HG03575 (cell line): ENCODE measurements at regions not wholly inside any gene's neighbourhood (a gene's known extent, or its start where the extent isn't known, plus 50 kb on each side); places are given as distances from the start of the nearest gene placed in this dataset.

Source experiments
- ATAC-seq: cut with Tn5 transposase; IDR thresholded peaks from one replicate; pipeline ENCODE4 v1.9.1; 2021; ENCODE audit not compliant: unreplicated experiment, insufficient number of reproducible peaks, low FRiP score; ENCODE audit errors: extremely low read depth

DNA sequence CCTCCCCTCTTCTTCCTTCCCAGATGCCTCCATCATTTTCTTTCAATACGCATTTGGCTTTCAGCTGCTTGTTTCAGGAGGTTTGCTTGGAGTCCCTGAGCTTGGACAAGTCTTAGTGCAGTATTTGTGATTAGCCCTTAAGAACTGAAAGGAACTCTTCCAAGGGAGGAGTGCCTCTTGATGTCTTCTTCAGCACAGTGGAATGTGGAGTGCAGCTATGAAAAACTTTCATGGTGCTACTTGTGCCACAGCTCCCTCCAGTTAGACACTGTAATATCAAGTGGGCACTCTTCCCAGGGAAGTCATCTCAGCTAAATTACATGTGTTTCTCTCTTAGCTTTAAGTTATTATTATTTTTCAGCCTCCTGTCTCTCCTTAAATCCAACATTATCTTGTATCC, 173.1 kb downstream of the NECTIN3 start:
- no peak for ATAC-seq

DNA sequence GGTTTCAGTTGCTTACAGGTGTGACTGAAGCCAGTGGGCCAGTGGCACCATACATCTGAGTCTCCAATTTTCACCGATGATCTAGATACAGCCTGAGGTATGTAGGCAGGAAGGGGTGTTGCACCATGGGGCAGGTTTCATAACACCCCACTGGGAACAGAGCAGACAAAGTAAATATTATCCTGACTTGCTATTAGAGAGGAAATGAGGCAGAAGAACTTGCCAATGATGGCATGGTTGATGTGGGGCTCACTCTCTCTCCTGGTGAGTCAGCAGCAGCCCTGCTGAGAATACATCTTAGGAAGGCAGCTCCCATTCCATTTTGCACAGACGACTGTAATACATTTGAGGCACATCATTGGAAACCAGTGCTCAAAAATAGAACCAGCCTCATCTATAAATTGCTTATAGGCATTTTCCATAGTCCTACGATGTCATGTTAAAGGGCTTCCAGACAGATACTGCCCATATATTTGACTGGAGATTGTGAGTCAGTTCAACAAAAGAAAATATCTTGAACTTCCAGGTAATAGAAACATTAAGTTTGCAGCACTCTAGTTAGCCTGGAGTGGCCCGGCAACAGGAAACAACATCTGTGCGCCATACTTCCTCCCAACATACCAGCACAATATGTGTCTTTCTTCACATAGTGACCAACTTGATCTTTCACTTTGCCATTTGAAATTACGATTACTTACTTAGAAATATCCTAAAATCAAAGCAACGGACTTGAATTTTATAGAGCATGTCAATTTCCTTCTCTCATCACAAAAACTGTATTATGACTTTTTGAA, 175.5 kb downstream of the NECTIN3 start:
- no peak for ATAC-seq

DNA sequence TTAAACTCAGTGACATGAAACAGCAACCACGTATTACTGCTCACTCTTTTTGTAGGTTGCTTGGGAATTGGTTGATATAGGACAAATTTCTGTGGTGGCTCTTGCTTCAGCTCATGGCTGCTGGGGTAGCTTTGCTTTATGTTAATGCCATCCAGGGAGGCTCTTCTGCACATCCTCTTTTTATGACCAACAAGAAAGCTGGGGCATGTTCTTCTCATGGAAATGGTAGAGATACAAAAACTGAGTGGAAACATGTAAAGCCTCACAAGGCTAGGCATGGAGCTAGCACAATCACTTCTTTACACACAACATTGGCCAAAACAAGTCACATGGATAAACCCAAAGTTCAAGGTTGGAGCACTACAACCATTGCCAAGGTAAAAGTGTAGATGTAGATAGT, 176.8 kb downstream of the NECTIN3 start:
- no peak for ATAC-seq

DNA sequence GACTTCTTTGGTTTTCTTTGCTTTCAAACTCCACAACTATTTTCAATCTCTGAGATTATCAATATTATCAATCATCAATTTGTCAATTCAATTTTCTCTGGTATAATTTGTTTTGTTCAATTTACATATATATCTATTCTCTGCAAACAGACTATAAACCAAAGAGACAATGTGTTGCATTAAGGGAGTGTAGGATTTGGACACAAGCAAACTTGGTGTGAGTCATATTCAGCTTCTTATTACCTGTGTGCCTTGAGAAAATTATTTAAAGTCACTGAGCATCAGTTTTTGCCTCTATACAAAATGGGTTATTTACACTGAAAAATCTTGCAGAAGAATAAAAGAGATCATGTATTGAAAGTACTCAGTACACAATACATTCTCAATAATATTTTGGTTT, 177.8 kb downstream of the NECTIN3 start:
- no peak for ATAC-seq

DNA sequence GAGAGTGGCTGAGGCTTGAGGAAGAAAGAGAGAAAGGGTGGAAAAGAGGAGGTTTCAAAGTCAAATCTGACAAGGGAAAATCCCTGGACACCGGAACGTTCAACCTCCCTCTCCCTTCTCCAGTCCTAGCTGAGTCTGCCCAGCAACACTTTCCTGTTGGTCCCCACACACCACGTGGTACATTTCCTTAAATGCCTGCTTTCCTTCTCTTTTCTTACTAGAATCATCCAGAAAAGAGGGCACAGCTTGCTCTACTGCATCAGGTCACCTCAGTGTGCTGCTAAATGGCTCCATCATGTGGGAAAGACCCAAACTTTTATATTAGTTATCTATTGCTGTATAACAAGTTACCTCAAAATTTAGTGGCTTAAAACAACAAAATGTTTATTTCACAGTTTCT, 181.2 kb downstream of the NECTIN3 start:
- ATAC-seq: no peak

DNA sequence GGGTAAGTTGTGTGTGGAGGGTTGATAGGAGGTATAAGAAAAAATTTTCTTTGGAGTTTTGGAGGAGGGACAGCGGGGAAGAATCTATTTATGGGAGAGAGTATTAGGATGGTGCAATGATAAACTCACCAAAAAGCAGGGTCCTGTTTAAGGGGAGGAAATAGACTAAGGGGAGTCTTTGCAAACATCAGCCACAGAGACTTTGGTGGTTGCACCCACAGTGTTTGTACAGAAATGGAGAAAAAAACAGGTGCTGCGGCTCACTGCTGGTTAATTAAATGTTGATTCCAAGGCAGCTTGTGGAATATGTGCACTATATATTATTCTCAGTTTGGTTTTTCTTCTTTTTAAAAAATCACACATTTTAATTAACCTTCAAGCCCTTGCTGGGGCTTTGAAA, 182.1 kb downstream of the NECTIN3 start:
- ATAC-seq: no peak

DNA sequence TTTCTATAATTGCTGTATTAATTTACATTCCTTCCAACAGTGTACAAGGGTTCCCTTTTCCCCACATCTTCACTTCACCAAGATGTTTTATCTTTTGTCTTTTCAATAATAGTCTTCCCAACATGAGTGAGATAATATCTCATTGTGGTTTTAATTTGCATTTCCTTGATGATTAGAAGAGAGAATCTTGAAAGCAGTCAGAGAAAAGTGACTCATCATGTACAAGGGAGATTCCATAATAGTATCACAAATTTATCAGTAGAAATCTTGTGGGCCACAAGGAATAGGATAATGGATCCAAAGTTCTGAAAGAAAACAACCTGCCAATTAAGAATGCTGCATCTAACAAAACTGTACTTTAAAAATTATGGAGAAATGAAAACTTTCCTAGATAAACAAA, 189.3 kb downstream of the NECTIN3 start:
- no peak for ATAC-seq

DNA sequence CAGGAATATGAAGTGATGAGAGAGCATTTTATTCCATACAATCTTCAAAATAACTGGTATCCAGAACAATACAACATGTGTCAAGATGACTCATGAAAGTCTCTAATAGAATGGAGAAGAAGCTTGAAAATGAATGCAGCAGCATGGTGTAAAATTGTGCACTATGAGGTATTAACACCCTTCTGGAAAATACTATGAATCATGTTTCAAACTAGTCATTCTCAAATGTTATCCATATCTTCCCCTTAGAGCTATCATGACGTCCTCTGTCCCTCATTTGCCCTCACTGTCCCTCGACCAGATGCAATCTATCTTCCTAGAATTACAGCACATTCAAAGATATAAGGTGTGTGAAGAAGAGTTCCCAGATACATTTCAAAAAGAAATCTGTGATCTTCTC, 198.2 kb downstream of the NECTIN3 start:
- ATAC-seq: no peak

DNA sequence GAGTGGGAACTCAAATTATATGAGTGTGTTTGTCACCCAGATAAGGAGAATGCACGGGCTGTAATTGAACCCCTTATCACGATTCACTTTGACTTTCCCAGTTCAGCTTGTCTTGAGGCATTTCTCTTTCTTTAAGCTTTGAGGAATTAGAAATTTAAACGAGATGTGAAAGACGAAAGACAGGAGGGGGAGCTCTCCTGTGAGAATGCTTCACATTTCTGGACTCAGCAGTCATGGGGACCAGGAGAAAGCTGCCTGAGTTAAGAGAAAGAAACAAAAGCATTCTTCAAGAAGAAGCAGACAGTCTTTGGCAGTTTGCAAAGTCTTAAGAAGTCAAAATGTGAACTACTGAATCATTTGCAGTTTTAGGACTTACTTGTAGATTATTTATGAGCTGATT, 205.6 kb downstream of the NECTIN3 start:
- ATAC-seq: no peak

DNA sequence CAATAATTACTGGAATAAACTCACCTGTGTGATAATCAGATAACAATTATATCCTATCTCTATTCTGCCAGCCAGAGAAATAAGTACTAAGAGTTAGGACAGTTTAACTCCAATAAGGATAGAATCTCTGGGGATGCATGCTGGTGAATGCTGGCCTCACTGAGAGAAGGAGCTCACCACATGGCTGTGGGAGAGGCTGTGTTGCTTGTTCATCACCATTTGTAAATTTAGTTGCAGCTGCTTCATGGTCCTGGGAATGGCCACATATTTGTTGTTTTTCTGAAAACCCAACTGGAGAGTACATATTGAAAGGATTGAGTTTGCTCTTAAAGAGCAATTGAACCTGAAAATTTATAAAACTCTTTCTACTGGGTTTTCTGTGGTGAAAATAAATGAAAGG, 207.3 kb downstream of the NECTIN3 start:
- ATAC-seq: no peak

DNA sequence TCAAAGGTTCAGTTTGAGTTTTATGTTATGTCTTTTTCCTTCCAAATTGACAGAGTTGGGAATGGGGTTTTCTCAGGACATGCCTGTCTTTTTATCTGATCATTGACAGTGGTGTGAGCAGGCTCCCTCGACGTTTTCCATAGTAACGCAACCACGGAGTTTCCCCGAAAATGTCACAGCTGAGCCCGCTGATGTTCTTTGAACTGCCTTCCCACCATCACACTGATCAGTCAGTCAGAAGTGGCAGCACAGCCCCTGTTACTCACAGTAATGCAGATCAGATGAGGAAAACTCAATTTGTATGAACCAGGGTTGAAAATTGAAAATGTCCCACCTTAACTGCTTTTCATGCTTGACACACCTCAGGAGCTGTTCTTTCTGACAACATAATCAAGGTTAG, 210.4 kb downstream of the NECTIN3 start:
- no peak for ATAC-seq

DNA sequence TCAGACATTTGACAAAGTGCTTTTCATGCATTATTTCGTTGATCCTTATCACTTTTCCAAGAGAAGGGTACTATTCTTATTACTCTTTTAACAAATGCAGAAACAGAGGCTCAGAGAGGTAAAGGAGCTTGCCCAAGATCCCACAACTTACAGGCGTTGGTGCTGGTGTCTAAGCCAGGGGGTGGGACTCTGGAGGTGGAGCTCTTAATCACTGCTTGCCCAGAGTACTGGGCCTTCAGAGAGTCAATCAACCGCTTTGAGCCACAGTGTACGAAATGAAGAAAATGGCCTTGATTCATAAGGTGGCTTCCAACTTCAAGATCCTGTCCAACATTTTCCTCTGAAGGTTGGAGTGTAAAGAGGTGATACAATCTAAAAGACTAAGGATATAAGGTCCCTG, 211.5 kb downstream of the NECTIN3 start:
- ATAC-seq: no peak

DNA sequence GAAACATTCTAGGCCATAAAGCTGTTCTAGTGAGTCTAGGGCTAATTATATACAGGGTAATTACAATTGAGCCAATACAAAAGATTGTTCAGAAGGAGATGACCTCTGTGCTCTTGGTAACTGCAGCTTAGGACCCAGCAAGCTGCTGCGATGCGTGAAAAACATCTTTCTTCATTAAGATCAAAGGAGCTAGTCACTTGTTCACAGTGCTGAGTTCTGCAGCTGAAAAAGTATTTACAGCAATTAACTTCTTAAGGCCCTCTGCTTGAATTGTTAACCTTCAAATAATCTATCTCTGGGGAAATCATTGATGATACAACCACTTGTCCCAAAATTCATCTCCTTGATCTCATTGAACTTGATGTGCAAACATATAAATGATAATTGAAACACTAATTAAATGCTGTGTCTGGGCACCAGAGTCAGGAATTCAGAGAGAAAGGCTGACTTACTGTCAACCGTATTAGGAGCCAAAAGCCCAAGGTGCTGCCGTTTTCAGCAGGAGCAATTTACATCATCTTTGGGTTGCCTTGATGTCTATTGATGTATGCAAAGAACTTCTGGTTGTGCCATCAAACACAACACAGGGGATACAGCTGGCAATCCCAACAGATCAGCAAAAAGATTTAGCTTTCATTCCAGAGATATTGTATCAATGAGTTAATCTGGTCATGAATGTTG, 213.0 kb downstream of the NECTIN3 start:
- no peak for ATAC-seq

DNA sequence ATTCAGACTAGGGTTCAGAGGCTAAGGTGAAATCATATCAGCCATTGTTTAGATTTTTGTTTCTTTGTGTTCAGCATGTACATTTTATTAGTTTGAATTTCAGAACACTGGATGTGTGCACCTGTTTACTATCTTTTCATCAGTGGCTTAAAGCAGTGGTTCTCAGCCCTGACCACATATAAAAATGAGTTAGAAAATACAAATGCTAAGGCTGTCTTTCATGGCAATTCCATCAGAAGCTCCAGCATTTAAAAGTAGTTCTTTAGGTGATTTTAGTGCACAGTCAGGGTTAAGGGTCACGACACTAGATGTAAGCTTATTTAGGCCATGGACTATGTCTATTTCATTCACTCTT, 213.5 kb downstream of the NECTIN3 start:
- no peak for ATAC-seq

DNA sequence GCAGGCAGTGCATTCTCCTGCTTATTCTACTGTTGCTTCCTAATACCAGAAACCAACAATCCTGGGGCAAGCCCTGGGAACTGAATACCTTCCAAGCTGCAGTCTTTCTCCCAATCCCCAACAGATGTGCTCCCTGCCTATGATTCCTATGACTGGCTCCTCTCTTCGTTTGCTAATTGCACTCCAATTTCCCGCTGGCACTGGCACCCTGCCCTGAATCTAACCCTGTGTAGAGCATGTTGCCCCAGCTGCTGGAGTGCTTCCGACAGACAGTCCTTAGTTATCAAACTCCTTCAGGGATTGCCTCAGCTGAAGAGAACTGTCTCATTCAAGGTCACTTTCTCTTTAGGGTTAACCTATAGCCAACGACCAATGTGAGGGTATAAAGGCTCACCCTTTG, 214.1 kb downstream of the NECTIN3 start:
- ATAC-seq: no peak

DNA sequence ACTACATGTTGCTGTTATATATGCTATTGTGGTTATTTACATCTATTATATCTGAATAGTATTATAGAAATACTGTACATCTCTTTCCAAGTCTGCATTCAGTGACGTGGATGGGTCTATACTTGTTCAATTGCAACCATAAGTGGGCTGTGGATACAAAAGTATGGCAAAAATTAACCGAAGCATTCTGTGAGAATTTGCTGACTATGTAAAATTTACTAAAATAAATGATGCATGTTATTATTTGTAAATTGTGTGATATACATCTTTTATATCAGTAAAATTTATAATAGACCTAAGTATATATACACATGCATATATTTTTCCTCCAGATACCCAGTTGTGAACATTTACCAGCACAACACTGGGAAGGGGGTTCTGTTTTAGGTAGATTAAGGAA, 215.1 kb downstream of the NECTIN3 start:
- ATAC-seq: no peak

DNA sequence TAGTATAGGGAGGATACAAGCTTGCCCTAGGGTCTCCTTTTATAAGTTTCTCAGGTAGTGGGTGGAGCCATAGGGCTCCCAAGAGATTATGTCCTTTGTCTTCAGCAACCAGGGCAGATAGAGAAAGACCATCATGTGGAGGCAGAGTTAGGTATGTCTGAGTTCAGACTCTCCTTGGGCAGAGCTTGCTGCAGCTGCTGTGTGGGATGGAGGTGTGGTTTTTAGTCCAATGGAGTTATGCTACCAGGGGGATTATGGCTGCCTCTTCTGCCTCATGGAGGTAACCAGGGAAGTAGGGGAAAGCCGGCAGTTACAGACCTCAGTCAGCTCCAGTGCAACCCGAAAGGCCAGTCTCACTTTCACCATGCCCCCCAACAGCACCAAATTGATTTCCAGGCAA, 220.5 kb downstream of the NECTIN3 start:
- ATAC-seq: no peak

DNA sequence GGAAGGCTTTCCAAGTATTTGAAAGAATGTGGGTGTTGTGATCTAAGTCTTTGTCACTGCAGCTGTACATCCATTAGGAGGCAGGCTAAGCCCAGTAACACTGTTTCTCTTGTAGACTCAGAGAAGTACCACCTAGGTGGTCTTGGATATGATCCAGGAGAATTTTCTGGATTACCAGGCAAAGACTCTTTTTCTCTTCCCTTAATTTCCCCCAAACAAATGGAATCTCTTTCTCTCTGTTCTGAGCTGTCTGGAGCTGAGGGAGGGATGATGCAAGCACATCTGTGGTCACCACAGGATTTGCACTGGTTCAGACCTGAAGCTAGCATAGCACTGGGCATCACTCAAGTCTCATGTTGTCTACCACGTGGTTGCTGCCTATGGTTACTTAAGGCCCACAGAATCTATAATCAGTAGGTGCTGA, 227.6 kb downstream of the NECTIN3 start:
- no peak for ATAC-seq

DNA sequence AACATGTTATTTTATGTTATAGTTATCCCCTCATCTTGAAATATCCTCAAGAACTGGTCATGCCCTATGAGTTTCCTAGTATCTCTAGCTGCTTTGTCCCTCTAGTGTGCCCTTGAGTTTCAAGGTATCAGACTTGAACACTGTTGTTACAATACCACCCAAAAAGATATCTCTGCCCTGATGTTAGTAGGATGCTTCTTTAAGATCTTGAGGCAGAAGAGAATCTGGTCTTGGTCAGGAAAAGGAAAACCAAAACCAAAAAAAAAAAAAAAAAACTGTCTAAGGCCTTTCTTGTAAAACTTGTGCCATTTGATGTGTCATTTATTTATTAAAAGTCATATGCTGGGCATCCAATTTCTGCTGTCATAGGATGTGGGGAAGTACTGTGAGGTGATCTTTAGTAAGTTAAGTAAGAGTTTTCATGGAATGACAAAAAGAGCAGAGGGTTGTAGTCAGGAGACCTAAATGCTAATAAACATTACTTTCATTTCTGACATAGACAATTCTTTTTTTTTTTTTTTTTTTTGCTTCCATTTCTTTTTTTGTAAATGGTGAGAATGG, 229.7 kb downstream of the NECTIN3 start:
- ATAC-seq: no peak

DNA sequence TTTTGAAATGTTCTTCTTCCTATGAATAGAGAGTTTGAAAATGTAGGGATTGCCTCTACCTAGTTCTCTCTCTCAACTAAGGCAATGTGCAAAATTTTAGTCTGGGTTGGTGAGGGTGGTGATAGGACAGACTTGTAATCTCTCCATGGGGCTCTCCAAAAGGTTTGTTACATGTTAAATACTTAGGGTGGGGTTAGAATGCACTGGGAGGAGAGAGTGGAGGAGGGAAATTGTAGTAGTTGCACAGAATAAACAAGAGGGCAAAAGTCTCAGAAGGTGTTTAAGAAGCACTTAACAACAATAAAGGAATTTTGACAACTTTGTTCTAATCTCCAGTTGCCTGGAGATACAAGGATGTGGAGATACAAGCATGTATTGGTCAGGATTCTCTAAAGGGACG, 230.4 kb downstream of the NECTIN3 start:
- no peak for ATAC-seq

DNA sequence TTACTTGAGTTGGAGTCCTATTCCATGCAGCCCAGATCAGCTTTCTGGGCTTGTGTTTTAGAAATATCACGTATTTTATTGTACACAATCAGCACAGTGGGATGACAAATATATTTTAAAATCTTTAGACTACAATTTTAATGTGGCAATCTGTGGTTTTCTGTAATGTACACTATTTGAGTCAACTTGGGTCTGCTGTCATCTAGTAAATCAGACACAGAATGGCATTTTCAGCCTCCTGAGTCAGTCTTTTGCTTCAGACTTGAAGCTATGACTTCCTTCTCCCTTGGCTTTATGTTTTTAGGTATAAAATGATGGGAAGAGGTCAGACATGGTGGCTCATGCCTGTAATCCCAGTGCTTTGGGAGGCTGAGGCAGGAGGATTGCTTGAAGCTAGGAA, 232.1 kb downstream of the NECTIN3 start:
- no peak for ATAC-seq
